ENCODE measurements at regions not wholly inside any gene's neighbourhood (a gene's known extent, or its start where the extent isn't known, plus 50 kb on each side); places are given as distances from the start of the nearest gene placed in this dataset.
"Not testable (repeated sequence)": the region's sequence is repeated elsewhere in the genome, so short reads cannot be mapped to it uniquely, and the experiment has no call there.

GRCh38 chr5:110872200-110872599, 133.4 kb downstream of the SLC25A46 start:
- H3K27ac ChIP-seq (ENCODE audit: low read depth, low read length): no peak overlapping the region
- no peak for DNase-seq
- no peak for TF ChIP-seq CTCF (conservative IDR thresholded peaks at IDR 0.05)
- Mint-ChIP-seq H3K36me3 (ENCODE audit: low read depth) (no peaks in the 10 kb centered on the region), H3K27ac (no peak overlapping the region), H3K4me3 (no peak overlapping the region), H3K4me1 (no peaks in the 10 kb centered on the region), H3K9me3 (no peaks in the 10 kb centered on the region), H3K27me3 (ENCODE audit: insufficient read depth) (no peaks in the 10 kb centered on the region)
- no peaks in the 10 kb centered on the region for H3K9me3 ChIP-seq (ENCODE audit: control insufficient read depth, low read length)
- WGBS, 2 experiments (ENCODE audit: insufficient coverage in 1 of 2, insufficient read length in 1 of 2): 93 to 95% methylated on average over 7 to 15 of the region's 15 CpGs
- no peaks in the 10 kb centered on the region for H3K36me3 ChIP-seq (ENCODE audit: control insufficient read depth, insufficient read depth, low read length)
- no peaks in the 10 kb centered on the region for H3K27me3 ChIP-seq (ENCODE audit: control insufficient read depth, insufficient read depth, low read length, poor library complexity, severe bottlenecking)
- H3K4me3 ChIP-seq (ENCODE audit: low read length): no peak overlapping the region
- no peaks in the 10 kb centered on the region for H3K4me1 ChIP-seq (ENCODE audit: control insufficient read depth, insufficient read depth, low read length)
- no peak overlapping the region for H3K9ac ChIP-seq (ENCODE audit: extremely low read depth, low read length, poor library complexity, severe bottlenecking)

GRCh38 chr5:110872963-110873362, 134.2 kb downstream of the SLC25A46 start:
- Histone ChIP-seq H3K27me3 (ENCODE audit: control insufficient read depth, insufficient read depth, low read length, poor library complexity, severe bottlenecking) (no peaks in the 10 kb centered on the region), H3K27ac (ENCODE audit: low read depth, low read length) (no peak overlapping the region), H3K4me3 (ENCODE audit: low read length) (no peak overlapping the region), H3K4me1 (ENCODE audit: control insufficient read depth, insufficient read depth, low read length) (no peaks in the 10 kb centered on the region), H3K36me3 (ENCODE audit: control insufficient read depth, insufficient read depth, low read length) (no peaks in the 10 kb centered on the region), H3K9ac (ENCODE audit: extremely low read depth, low read length, poor library complexity, severe bottlenecking) (no peak overlapping the region), H3K9me3 (ENCODE audit: control insufficient read depth, low read length) (no peaks in the 10 kb centered on the region)
- no peaks in the 10 kb centered on the region for H3K9me3 Mint-ChIP-seq
- no peak for DNase-seq
- no peak overlapping the region for H3K4me3 Mint-ChIP-seq
- WGBS, 2 experiments (ENCODE audit: insufficient coverage in 1 of 2, insufficient read length in 1 of 2): 95 to 100% methylated on average over 1 to 7 of the region's 7 CpGs
- no peaks in the 10 kb centered on the region for H3K4me1 Mint-ChIP-seq
- H3K27ac Mint-ChIP-seq: no peak overlapping the region
- no peaks in the 10 kb centered on the region for H3K36me3 Mint-ChIP-seq (ENCODE audit: low read depth)
- TF ChIP-seq CTCF (conservative IDR thresholded peaks at IDR 0.05): no peak
- no peaks in the 10 kb centered on the region for H3K27me3 Mint-ChIP-seq (ENCODE audit: insufficient read depth)

GRCh38 chr5:110873773-110874437, 135.1 kb downstream of the SLC25A46 start:
- no peak for TF ChIP-seq CTCF (conservative IDR thresholded peaks at IDR 0.05)
- no peaks in the 10 kb centered on the region for H3K9me3 Mint-ChIP-seq
- 42 to 54% methylated on average over 2 to 3 of the region's 3 CpGs for WGBS, 2 experiments (ENCODE audit: insufficient coverage in 1 of 2, insufficient read length in 1 of 2)
- no peak overlapping the region for H3K27ac ChIP-seq (ENCODE audit: low read depth, low read length)
- H3K27ac Mint-ChIP-seq: no peak overlapping the region
- no peaks in the 10 kb centered on the region for H3K36me3 ChIP-seq (ENCODE audit: control insufficient read depth, insufficient read depth, low read length)
- H3K36me3 Mint-ChIP-seq (ENCODE audit: low read depth): no peaks in the 10 kb centered on the region
- H3K27me3 ChIP-seq (ENCODE audit: control insufficient read depth, insufficient read depth, low read length, poor library complexity, severe bottlenecking): no peaks in the 10 kb centered on the region
- no peaks in the 10 kb centered on the region for H3K4me1 Mint-ChIP-seq
- H3K9ac ChIP-seq (ENCODE audit: extremely low read depth, low read length, poor library complexity, severe bottlenecking): no peak overlapping the region
- no peak for DNase-seq
- no peaks in the 10 kb centered on the region for H3K4me1 ChIP-seq (ENCODE audit: control insufficient read depth, insufficient read depth, low read length)
- H3K4me3 ChIP-seq (ENCODE audit: low read length): no peak overlapping the region
- no peak overlapping the region for H3K4me3 Mint-ChIP-seq
- H3K27me3 Mint-ChIP-seq (ENCODE audit: insufficient read depth): no peaks in the 10 kb centered on the region
- no peaks in the 10 kb centered on the region for H3K9me3 ChIP-seq (ENCODE audit: control insufficient read depth, low read length)

GRCh38 chr5:110875115-110875514, 136.3 kb downstream of the SLC25A46 start:
- not testable (repeated sequence) for H3K9me3 Mint-ChIP-seq; H3K4me3 Mint-ChIP-seq; H3K4me3 ChIP-seq (ENCODE audit: low read length); DNase-seq; H3K36me3 Mint-ChIP-seq (ENCODE audit: low read depth); H3K27ac ChIP-seq (ENCODE audit: low read depth, low read length); H3K27me3 ChIP-seq (ENCODE audit: control insufficient read depth, insufficient read depth, low read length, poor library complexity, severe bottlenecking); H3K9me3 ChIP-seq (ENCODE audit: control insufficient read depth, low read length); H3K4me1 ChIP-seq (ENCODE audit: control insufficient read depth, insufficient read depth, low read length); H3K27ac Mint-ChIP-seq; H3K9ac ChIP-seq (ENCODE audit: extremely low read depth, low read length, poor library complexity, severe bottlenecking); H3K4me1 Mint-ChIP-seq; H3K27me3 Mint-ChIP-seq (ENCODE audit: insufficient read depth); H3K36me3 ChIP-seq (ENCODE audit: control insufficient read depth, insufficient read depth, low read length)

All from endodermal cell (in vitro differentiated cells).